GM10266 (cell line): ENCODE measurements at regions not wholly inside any gene's neighbourhood (a gene's known extent, or its start where the extent isn't known, plus 50 kb on each side); places are given as distances from the start of the nearest gene placed in this dataset.

ENCODE experiments used
- DNase-seq: peaks from one replicate; pipeline ENCODE4 v3.0.0; 2012; ENCODE audit errors: extremely low spot score
- TF ChIP-seq, protein P1 (sequence below): IDR thresholded peaks from 2 replicates; pipeline ENCODE4 v1.5.1; 2012; ENCODE audit warnings: mild to moderate bottlenecking, low read depth; ENCODE audit not compliant: control insufficient read depth, insufficient read depth; ENCODE audit errors: missing control alignments

DNA sequence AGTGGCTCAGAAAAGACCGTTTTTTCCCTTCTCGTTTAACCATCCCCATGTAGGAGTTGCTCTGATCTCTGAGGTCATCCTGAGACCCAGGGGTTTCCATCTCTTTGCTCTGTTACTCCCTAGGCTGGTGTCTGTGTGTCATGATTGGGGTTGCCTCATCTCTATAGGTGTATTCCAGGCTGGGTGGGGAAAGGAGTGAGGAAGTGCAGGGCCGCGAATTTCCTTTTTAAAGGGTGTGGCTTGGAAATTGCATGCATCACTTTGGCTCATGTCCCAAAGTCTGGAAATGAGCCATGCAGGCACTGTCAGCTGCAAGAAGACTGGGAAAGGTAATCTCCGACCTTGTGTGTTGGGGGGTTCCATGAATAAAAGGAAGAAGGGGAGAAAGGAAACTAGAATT is 201.9 kb downstream of the AACS start:
- no peak for DNase-seq
- TF ChIP-seq, protein P1, sequence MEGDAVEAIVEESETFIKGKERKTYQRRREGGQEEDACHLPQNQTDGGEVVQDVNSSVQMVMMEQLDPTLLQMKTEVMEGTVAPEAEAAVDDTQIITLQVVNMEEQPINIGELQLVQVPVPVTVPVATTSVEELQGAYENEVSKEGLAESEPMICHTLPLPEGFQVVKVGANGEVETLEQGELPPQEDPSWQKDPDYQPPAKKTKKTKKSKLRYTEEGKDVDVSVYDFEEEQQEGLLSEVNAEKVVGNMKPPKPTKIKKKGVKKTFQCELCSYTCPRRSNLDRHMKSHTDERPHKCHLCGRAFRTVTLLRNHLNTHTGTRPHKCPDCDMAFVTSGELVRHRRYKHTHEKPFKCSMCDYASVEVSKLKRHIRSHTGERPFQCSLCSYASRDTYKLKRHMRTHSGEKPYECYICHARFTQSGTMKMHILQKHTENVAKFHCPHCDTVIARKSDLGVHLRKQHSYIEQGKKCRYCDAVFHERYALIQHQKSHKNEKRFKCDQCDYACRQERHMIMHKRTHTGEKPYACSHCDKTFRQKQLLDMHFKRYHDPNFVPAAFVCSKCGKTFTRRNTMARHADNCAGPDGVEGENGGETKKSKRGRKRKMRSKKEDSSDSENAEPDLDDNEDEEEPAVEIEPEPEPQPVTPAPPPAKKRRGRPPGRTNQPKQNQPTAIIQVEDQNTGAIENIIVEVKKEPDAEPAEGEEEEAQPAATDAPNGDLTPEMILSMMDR, result no peak

DNA sequence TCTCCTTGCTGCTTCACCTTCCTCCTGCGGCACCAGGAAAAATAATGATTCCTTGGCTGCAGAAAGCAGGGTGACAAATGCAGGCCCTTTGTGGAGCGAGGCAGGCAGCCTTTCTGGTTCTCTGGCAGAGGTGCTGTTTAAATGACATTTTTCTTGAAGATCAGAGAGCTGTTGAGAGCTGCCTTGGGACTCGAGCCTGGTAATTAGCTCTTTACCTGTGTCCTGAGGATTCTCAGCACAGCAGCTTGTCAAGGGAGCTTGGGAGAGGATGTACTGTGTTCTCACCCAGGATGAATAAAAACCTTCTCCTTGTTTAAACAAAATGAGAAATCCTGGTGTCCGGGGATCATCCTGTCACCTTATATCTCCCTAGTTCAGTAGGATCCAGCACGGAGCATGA is 204.0 kb downstream of the AACS start:
- DNase-seq, result no peak
- TF ChIP-seq, protein P1, result no peak

DNA sequence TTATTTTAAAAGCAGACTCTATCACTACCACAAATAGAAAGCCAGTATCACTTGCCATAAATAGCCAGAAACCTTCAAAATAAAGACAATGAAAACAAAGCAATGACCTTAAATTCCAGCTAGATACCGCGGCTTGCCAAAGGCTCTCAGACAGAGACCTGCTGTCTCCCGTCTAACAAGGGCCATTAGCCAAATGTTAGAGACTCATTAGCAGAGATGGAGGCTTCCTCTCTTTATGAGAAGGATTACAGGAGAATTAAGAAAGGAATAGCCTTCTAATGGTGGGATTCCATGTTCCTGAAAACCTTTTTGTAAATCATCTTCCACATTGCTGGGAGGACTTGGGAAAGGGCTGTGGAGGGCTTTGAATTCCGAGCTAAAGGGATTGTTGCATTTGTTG is 206.7 kb downstream of the AACS start:
- TF ChIP-seq, protein P1, result no peak
- DNase-seq, result no peak

DNA sequence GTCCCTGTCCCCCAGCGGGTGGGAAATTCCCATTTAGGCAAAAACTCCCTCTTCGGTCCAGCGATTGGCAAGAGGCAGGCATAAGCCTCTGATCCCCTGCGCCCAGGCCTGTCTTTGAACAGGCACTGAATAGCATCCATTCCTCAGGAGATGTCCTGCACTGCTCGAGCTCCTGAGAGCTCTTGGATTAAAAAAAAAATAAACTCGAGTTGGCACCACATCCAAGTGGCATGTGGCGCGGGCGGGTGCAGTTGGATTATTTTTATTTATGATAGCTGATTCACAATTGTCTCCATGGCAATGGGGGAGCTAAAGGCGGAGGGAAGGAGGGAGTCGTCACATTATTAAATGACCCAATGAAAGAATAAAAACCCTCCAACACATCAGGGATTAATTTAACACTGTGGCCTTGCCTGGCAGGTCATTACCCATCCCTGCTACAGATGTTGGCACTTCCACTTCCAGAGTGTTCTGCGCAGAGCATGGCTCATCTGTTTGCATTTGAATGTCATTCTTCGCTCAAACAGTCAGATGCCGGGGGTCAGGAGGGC is 207.2 kb downstream of the AACS start:
- no peak for DNase-seq
- TF ChIP-seq, protein P1, result no peak

DNA sequence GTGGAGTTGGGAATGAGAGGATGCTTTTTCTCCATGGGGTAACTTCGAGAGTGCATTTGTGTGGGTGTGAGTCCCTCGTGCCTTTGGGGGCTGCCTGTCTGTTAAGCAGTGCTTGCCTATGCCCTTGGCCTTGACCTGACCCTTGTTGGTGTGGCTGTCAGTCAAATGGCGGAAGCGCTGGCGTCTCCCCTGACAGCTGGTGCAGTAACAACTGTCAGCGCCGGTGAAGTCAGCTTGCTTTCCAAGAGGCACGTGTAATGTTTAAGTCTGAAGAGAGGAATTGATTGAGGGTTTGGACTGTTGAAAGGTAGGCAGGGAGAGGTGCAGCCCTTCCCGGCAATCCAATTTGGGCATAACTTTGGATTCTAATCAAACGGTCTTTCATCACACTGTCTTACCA is 211.3 kb downstream of the AACS start:
- no peak for DNase-seq
- TF ChIP-seq, protein P1, result no peak

DNA sequence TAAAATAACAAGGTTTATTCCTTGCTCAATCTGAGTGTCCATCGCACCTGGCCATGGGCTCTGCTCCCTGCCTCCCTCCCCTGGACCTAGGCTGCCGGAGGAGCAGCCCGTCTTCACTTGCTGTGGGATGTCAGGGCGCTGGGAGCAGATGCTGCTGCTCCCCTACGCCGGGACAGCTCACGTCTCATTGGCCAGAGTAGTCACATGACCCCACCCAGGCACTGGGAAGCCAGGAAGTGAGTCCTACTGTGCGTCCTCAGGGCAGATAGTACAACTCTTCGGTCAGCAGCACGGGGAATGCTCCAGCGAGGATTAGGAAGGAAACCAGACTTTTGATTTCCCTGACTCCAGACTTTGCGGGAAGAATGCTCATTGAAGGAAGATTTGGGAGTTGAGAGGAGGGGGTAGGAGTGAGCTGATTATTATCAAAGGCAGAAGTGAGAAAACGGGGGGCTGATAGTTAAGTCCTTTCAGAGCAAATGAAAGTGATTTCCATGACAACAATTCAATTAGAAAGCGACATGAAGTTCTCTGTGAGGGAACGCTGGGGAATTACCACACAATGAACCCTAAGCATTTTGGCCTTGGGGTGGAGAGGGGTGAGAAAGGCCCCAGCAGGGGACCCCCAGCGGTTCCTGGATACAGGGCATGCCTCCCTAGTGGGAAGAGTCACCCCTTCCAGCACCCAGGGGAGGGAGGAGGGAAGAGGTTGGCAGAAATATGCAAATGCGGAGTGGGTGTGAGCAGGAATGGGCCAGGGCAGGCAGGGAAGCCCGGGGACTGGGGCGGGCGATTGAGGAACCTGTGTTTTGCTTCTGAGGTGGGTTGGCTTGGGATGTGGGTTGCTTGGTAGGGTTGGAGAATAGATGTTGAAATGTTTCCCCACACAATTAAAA is 215.5 kb downstream of the AACS start:
- TF ChIP-seq, protein P1, result no peak
- DNase-seq, result no peak

DNA sequence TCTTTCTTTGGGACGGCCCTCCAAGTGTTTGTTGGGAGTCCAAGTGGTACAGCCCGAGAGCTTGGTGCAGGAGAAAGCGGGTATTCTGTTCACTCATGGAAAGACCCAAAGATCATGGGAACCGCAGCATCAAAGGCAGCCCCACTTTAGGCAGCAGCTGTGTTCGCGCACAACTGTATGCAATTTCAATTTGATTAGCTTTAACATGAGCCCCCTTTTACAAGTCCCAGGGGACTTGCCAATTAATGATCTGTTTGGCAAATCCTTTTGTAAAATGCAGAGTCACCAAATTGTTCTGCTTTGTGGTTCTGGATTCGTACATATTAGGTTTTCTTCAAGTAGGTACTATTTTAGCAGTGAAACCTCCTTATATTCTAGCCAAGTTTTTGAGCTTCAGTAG is 217.7 kb downstream of the AACS start:
- TF ChIP-seq, protein P1, result no peak
- no peak for DNase-seq
